ENCODE measurements at regions not wholly inside any gene's neighbourhood (a gene's known extent, or its start where the extent isn't known, plus 50 kb on each side); places are given as distances from the start of the nearest gene placed in this dataset.

DNA sequence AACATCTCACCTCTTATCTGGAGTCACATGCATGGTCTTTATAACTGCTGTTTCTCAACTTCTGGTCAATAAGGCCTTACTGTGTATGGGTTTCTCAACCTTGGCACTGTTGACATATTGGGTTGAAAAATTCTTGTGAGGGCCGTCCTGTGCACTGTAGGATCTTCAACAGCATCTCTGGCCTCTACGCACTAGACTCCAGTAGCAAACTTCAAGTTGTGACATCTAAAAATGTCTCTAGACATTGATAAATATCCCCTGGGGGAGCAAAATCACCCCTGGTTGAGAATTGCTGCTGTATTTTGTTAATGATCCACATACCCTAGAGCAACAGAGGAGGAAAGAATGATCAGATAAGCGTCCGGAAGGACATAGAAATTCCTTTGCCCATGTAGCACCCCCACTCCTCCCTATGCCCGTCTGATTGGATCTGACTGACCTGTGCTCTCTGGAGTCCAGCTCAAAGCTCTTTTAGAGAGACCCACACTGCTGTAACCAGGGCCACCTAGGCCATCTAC lies 423.5 kb upstream of the ZMIZ1 start:
- TF ChIP-seq POLR2AphosphoS5 (IDR thresholded peaks at IDR 0.05; ENCODE audit: borderline replicate concordance, low read depth, low read length) (no peak), EZH2 (IDR thresholded peaks at IDR 0.05) (no peak), FOXP2 (optimal IDR thresholded peaks at IDR 0.05; ENCODE audit: control extremely low read depth, extremely low read length, insufficient read depth) (no peak)

All from SK-N-MC (cell line).